ENCODE measurements at regions not wholly inside any gene's neighbourhood (a gene's known extent, or its start where the extent isn't known, plus 50 kb on each side); places are given as distances from the start of the nearest gene placed in this dataset.

DNA sequence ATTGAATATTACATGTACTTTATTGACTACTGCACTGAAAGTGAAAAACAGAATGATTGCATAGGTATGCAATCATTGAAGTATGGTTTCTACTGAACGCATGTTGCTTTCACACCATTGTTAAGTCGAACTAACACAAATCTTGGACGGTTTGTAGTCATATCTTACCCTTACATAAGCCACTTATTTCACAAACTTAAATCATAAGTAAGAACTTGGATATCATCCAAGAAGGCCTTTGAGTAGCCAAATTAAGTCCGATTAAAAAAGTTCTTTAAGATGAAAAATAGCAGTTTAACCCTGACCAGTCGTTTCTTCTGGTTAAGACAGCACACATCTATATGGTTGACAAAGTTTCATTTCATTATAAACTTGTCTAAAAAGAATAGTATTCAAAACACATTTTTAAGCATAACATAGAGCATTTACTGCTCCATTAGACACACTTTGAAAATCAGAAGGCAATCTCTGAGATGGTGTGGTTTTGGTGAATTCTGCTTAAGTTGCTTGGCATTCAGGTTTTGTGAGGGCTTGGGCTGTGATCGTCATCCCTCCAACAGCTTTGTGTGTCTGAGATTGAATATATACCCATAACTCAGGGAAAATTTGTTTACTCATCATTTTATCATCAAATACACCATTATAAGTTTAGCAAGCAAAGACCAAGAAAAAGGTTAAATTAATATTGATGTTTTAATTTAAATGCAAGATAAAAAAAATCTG lies 92.2 kb downstream of the NFKBIZ start:
- intact Hi-C loops (cut with micrococcal nuclease; ENCODE audit: unreplicated experiment): no loop called here
- in situ Hi-C loops (cut with HindIII; ENCODE audit: extremely low pct_ligation_motif_present, low pct_unique_long_range_greater_than_20kb): no loop called here
- no TSS peak for BruUV-seq (replicated peaks)
- Histone ChIP-seq H3K9me3 (ENCODE audit: low read length) (no peaks in the 10 kb centered on the region), H3K79me2 (ENCODE audit: insufficient read depth, low read length) (no peaks in the 10 kb centered on the region), H3K4me2 (ENCODE audit: low read depth, low read length) (no peak overlapping the region), H4K20me1 (ENCODE audit: insufficient read depth, low read length) (no peaks in the 10 kb centered on the region), H3K36me3 (replicated peaks in 1 of 2; ENCODE audit: control insufficient read depth in 1 of 2, insufficient read depth in 2 of 2, low read length in 2 of 2) (no peaks in the 10 kb centered on the region), H3K9ac (ENCODE audit: insufficient read depth, low read depth, low read length) (no peak overlapping the region), H2AFZ (ENCODE audit: low read length) (no peak overlapping the region), H3K27ac (ENCODE audit: extremely low read length, insufficient read depth, low read length) (no peak overlapping the region), H3K4me1 (ENCODE audit: insufficient read depth, low read length) (no peaks in the 10 kb centered on the region), H3K27me3 (ENCODE audit: control insufficient read depth in 1 of 2, insufficient read depth in 2 of 2, low read length in 2 of 2) (peaks cover 0 to 5% of the 10 kb centered on the region in 2 experiments; a peak in 1 of 5 replicates), H3K4me3 (replicated peaks in 1 of 3; ENCODE audit: insufficient read depth in 1 of 3, low read depth in 2 of 3, low read length in 3 of 3) (no peak overlapping the region)
- POLR2A ChIA-PET: no interaction called here
- DNase-seq (ENCODE audit: low spot score) (no peak), FAIRE-seq (no peak), ATAC-seq (no peak)
- TF ChIP-seq, protein P1, sequence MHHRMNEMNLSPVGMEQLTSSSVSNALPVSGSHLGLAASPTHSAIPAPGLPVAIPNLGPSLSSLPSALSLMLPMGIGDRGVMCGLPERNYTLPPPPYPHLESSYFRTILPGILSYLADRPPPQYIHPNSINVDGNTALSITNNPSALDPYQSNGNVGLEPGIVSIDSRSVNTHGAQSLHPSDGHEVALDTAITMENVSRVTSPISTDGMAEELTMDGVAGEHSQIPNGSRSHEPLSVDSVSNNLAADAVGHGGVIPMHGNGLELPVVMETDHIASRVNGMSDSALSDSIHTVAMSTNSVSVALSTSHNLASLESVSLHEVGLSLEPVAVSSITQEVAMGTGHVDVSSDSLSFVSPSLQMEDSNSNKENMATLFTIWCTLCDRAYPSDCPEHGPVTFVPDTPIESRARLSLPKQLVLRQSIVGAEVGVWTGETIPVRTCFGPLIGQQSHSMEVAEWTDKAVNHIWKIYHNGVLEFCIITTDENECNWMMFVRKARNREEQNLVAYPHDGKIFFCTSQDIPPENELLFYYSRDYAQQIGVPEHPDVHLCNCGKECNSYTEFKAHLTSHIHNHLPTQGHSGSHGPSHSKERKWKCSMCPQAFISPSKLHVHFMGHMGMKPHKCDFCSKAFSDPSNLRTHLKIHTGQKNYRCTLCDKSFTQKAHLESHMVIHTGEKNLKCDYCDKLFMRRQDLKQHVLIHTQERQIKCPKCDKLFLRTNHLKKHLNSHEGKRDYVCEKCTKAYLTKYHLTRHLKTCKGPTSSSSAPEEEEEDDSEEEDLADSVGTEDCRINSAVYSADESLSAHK (CRISPR knock-in tag; IDR thresholded peaks at IDR 0.05; ENCODE audit: borderline replicate concordance): no peak
- TF ChIP-seq MAFF (IDR thresholded peaks at IDR 0.05; ENCODE audit: low read depth, low read length) (peak; percentile 78), MAFK (conservative IDR thresholded peaks at IDR 0.05 in 1 of 2, IDR thresholded peaks at IDR 0.05 in 1 of 2; ENCODE audit: low read length in 2 of 2) (peak; percentile 81 to 87)
- 29% methylated on average over 6 of the region's 6 CpGs for WGBS (ENCODE audit: low lambda C conversion rate)
- CTCF ChIA-PET (ENCODE audit: low intra/inter-chr PET ratio, low total read pairs): no interaction called here

DNA sequence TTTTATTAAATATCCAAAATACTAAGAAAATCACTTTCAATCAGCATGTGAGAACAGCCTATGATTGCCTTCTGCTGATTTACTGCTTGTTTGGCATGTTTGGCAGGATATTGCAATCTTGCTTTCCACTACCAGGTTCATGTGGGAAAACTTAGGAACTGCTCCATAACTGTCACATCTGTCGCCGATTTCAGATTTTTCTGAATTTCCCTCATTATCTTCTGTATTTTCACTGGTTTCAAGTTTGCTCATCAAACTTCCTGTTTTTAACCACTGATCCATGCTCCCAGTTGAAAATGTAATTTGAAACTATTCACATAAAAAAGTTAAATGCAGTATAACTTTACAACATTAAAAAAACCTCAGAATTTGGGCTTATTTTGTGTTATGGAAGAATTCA lies 93.0 kb downstream of the NFKBIZ start:
- CTCF ChIA-PET (ENCODE audit: low intra/inter-chr PET ratio, low total read pairs): no interaction called here
- H3K9ac ChIP-seq (ENCODE audit: insufficient read depth, low read depth, low read length): no peak overlapping the region
- H3K4me3 ChIP-seq (replicated peaks in 1 of 3; ENCODE audit: insufficient read depth in 1 of 3, low read depth in 2 of 3, low read length in 3 of 3): no peak overlapping the region
- H3K27me3 ChIP-seq (ENCODE audit: control insufficient read depth in 1 of 2, insufficient read depth in 2 of 2, low read length in 2 of 2): peaks cover 0 to 5% of the 10 kb centered on the region in 2 experiments; a peak in 1 of 5 replicates
- no TSS peak for BruUV-seq (replicated peaks)
- in situ Hi-C loops (cut with HindIII; ENCODE audit: extremely low pct_ligation_motif_present, low pct_unique_long_range_greater_than_20kb): no loop called here
- no peaks in the 10 kb centered on the region for H4K20me1 ChIP-seq (ENCODE audit: insufficient read depth, low read length)
- POLR2A ChIA-PET: no interaction called here
- no peak overlapping the region for H2AFZ ChIP-seq (ENCODE audit: low read length)
- no peaks in the 10 kb centered on the region for H3K36me3 ChIP-seq (replicated peaks in 1 of 2; ENCODE audit: control insufficient read depth in 1 of 2, insufficient read depth in 2 of 2, low read length in 2 of 2)
- ATAC-seq: no peak
- no peaks in the 10 kb centered on the region for H3K4me1 ChIP-seq (ENCODE audit: insufficient read depth, low read length)
- H3K79me2 ChIP-seq (ENCODE audit: insufficient read depth, low read length): no peaks in the 10 kb centered on the region
- WGBS (ENCODE audit: low lambda C conversion rate): 3% methylated on average over 2 of the region's 2 CpGs
- no peak for FAIRE-seq
- H3K27ac ChIP-seq (ENCODE audit: extremely low read length, insufficient read depth, low read length): no peak overlapping the region
- H3K4me2 ChIP-seq (ENCODE audit: low read depth, low read length): no peak overlapping the region
- intact Hi-C loops (cut with micrococcal nuclease; ENCODE audit: unreplicated experiment): no loop called here
- no peaks in the 10 kb centered on the region for H3K9me3 ChIP-seq (ENCODE audit: low read length)
- DNase-seq (ENCODE audit: low spot score): no peak
- TF ChIP-seq ZNF839 (CRISPR knock-in tag; IDR thresholded peaks at IDR 0.05; ENCODE audit: borderline replicate concordance) (no peak), ZNF251 (CRISPR knock-in tag; IDR thresholded peaks at IDR 0.05) (no peak)
- TF ChIP-seq, protein P2, sequence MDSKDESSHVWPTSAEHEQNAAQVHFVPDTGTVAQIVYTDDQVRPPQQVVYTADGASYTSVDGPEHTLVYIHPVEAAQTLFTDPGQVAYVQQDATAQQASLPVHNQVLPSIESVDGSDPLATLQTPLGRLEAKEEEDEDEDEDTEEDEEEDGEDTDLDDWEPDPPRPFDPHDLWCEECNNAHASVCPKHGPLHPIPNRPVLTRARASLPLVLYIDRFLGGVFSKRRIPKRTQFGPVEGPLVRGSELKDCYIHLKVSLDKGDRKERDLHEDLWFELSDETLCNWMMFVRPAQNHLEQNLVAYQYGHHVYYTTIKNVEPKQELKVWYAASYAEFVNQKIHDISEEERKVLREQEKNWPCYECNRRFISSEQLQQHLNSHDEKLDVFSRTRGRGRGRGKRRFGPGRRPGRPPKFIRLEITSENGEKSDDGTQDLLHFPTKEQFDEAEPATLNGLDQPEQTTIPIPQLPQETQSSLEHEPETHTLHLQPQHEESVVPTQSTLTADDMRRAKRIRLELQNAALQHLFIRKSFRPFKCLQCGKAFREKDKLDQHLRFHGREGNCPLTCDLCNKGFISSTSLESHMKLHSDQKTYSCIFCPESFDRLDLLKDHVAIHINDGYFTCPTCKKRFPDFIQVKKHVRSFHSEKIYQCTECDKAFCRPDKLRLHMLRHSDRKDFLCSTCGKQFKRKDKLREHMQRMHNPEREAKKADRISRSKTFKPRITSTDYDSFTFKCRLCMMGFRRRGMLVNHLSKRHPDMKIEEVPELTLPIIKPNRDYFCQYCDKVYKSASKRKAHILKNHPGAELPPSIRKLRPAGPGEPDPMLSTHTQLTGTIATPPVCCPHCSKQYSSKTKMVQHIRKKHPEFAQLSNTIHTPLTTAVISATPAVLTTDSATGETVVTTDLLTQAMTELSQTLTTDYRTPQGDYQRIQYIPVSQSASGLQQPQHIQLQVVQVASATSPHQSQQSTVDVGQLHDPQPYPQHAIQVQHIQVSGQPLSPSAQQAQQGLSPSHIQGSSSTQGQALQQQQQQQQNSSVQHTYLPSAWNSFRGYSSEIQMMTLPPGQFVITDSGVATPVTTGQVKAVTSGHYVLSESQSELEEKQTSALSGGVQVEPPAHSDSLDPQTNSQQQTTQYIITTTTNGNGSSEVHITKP (CRISPR knock-in tag; IDR thresholded peaks at IDR 0.05; ENCODE audit: low read depth): no peak
- TF ChIP-seq, protein P3, sequence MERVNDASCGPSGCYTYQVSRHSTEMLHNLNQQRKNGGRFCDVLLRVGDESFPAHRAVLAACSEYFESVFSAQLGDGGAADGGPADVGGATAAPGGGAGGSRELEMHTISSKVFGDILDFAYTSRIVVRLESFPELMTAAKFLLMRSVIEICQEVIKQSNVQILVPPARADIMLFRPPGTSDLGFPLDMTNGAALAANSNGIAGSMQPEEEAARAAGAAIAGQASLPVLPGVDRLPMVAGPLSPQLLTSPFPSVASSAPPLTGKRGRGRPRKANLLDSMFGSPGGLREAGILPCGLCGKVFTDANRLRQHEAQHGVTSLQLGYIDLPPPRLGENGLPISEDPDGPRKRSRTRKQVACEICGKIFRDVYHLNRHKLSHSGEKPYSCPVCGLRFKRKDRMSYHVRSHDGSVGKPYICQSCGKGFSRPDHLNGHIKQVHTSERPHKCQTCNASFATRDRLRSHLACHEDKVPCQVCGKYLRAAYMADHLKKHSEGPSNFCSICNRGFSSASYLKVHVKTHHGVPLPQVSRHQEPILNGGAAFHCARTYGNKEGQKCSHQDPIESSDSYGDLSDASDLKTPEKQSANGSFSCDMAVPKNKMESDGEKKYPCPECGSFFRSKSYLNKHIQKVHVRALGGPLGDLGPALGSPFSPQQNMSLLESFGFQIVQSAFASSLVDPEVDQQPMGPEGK (CRISPR knock-in tag; IDR thresholded peaks at IDR 0.05): no peak
